ENCODE measurements at regions not wholly inside any gene's neighbourhood (a gene's known extent, or its start where the extent isn't known, plus 50 kb on each side); places are given as distances from the start of the nearest gene placed in this dataset.

DNA sequence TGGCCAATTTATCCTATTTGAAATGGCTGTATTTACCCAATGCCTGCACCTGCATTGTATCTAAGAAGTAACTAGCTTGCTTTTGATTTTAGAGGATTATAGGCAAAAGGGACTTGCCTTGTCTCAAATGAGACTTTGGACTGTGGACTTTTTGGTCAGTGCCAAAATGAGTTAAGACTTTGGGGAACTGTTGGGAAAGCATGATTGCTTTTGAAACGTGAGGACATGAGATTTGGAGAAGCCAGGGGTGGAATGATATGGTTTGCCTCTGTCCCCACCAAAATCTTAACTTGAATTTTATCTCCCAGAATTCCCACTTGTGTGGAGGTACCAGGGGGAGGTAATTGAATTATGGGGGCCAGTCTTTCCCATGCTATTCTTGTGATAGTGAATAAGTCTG lies 1505.4 kb downstream of the SI start:
- TF ChIP-seq, protein P1, sequence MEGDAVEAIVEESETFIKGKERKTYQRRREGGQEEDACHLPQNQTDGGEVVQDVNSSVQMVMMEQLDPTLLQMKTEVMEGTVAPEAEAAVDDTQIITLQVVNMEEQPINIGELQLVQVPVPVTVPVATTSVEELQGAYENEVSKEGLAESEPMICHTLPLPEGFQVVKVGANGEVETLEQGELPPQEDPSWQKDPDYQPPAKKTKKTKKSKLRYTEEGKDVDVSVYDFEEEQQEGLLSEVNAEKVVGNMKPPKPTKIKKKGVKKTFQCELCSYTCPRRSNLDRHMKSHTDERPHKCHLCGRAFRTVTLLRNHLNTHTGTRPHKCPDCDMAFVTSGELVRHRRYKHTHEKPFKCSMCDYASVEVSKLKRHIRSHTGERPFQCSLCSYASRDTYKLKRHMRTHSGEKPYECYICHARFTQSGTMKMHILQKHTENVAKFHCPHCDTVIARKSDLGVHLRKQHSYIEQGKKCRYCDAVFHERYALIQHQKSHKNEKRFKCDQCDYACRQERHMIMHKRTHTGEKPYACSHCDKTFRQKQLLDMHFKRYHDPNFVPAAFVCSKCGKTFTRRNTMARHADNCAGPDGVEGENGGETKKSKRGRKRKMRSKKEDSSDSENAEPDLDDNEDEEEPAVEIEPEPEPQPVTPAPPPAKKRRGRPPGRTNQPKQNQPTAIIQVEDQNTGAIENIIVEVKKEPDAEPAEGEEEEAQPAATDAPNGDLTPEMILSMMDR (IDR thresholded peaks at IDR 0.05): no peak
- no peak for TF ChIP-seq POLR2A (IDR thresholded peaks at IDR 0.05; ENCODE audit: low read depth)
